Brain pericyte (primary cell): ENCODE measurements at regions not wholly inside any gene's neighbourhood (a gene's known extent, or its start where the extent isn't known, plus 50 kb on each side); places are given as distances from the start of the nearest gene placed in this dataset.

Experiments used
- DNase-seq: peaks from one replicate; pipeline ENCODE4 v3.0.0-alpha.2; 2012; ENCODE audit warnings: low read depth, low spot score

GRCh38 chr2:51695531-51695930 lies 663.6 kb upstream of the NRXN1 start:
- DNase-seq: no peak

DNA sequence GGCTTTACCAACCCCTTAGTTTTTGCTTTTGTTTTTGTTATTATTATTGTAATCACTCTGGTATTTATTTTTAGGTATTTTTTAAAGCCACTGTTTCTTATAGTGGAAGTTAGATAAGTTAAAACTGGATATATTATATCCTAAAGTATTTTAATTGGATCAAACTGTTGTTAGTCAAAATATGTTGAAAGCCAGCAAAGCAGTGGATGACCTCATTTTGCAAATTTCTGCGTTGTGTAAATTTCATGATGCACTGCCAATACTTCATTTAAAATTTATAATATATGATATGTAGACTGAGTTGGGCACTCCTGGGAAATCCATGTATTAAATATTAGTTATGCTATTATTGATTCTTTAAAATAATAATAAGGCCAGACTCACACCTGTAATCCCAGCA lies 661.7 kb upstream of the NRXN1 start:
- DNase-seq: no peak

- DNase-seq: no peak
Observed at GRCh38 chr2:51681854-51682253, 649.9 kb upstream of the NRXN1 start.

GRCh38 chr2:51673628-51674027 lies 641.7 kb upstream of the NRXN1 start:
- no peak for DNase-seq

- no peak for DNase-seq
Observed at GRCh38 chr2:51667679-51668078, 635.7 kb upstream of the NRXN1 start.

DNA sequence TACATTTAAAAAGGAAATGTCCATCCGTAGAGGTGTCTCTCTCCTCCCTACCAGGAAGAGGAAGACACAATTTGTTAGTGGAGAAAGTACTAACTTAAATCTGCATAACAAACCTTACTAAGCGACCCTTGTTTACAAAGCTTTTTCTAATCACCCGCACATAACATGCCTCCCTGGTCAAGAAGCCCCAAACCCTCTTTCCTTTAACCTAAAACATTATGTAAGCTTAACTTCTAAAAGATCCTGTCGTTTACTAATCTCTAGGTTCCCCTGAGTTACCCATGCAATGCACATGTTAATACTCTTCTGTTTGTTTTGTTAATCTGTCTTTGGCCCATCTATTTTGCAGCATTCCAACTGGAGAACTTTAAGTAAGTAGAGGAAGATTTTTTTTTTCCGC lies 630.3 kb upstream of the NRXN1 start:
- no peak for DNase-seq

DNA sequence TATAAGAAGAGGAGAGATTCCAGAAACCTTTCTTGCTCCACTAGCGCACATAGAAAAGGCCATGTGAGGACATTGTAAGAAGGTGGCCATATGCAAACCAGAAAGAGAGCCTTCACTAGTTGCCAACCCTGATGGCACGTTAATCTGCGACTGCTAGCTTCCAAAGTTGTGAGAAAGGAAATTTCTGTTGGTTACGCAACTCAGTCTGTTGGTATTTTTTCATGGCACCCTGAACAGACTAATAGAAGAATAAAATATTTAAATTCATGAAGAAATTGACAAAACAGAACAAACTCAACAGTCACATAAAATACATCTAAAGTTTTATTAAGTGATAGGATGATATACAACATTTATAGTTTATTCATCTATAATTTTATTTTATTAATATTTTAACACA lies 625.9 kb upstream of the NRXN1 start:
- no peak for DNase-seq

GRCh38 chr2:51650769-51651168 lies 618.8 kb upstream of the NRXN1 start:
- no peak for DNase-seq

DNA sequence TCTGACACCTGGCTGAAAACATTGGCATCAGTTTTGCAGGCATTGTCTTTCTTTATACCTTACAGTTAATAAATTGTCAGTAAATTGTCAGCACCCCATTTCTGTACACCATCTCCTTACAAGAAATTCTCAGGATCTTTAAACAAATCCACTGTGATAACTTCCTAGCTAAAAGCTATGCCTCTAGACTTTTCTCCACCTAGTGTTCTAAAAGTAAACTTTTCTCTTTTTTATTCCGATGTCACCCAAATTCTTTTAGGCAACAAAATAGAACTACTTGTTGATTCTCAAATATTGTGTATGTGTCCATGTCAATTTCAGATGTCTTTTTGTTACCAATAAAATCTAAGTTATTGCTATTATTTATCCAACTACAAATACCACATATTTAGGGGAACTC lies 617.4 kb upstream of the NRXN1 start:
- DNase-seq: no peak

- no peak for DNase-seq
Observed at GRCh38 chr2:51638811-51639210, 606.9 kb upstream of the NRXN1 start.

DNA sequence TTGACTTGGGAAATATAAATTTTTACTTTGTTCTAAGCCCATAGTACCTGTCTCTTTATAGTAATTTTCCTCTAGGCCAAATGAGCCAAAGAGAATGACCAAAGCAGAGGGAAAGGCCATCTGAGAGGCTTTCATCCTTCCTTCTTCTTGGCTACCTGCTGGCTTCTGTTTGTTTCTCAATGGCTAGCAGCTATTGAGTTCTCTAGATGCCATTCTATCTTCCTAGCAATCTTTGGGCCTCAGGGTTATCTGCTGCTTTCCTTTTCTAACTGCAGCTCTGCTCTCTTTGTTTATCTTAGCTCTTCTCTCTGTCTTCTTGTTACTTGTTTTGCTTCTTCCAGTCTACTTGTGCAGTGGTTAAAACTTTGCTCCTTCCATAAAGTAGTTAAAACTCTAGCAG lies 601.1 kb upstream of the NRXN1 start:
- DNase-seq: no peak

DNA sequence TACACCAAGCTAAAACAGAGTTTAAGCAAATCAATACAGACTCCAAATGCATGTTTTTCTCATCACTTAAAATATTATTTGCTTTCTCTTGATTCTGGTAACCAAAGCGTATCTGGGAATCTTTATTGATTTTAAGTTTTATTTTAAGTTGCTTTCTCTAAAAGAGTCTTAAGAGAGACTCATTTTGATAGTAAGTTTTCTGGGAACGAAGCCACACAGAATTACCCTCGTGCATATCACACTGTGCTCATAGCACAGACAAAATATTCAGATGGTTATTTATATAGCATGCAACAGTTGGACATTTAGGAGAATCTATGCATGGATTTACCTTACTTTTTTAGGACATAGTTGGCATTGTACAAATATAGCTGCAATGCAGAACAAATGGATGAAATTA lies 597.5 kb upstream of the NRXN1 start:
- DNase-seq: no peak

DNA sequence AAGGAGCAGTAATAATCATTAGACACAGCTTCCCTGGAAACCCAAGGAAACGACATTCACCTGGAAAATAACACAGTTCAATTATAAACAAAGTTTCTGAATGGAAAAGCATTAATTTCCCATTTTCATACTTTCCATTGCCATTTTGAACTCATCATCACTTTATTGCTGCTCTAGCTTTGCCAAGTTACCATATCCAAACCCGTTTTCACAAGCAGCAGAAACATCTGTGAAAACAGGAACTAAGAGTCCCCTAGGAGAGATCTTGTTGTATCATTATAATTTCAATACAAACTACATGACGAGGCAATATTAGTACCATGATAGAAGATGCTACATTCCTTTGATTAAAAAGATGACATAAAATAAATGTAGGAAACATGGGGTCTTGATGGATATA lies 597.0 kb upstream of the NRXN1 start:
- no peak for DNase-seq

DNA sequence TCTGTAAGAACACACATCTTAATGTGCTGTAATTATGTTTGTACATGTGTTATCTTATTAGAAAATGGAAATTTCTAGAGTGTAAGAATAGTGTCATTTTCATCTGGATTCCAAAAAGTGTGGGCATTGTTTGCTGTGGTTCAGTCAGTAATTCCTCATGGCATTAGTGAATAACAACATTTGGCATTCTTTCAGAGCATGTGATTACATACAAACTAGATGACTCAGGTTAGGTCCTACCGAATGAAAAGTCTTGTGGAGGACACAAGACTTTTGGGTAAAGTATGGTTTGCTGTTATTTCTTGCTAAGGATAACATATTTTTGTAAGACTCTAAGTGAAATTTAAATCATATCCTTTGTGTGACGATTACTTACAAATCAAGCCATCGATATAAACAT lies 593.1 kb upstream of the NRXN1 start:
- no peak for DNase-seq

- no peak for DNase-seq
Observed at GRCh38 chr2:51620796-51621195, 588.9 kb upstream of the NRXN1 start.

- no peak for DNase-seq
Observed at GRCh38 chr2:51619961-51620360, 588.0 kb upstream of the NRXN1 start.

DNA sequence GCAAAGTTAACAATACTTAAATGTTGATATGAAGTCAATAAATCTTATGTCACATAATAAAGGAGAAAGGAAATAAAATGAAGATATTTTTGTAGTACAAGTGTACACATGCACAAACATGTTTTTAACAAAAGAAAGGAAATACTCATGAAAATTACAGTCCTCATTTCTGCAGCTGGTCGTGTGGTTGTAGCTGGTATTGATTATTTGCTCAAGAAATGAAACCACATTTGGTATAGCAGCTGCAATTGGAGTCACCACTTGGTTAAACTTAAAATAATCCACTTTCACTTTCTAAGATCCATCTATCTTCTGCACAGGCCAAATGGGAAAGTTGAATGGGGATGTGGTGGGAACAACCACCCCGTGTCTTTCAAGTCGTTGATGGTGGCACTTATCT lies 580.5 kb upstream of the NRXN1 start:
- no peak for DNase-seq

GRCh38 chr2:51601706-51602105 lies 569.8 kb upstream of the NRXN1 start:
- no peak for DNase-seq

- no peak for DNase-seq
Observed at GRCh38 chr2:51597086-51597485, 565.2 kb upstream of the NRXN1 start.

DNA sequence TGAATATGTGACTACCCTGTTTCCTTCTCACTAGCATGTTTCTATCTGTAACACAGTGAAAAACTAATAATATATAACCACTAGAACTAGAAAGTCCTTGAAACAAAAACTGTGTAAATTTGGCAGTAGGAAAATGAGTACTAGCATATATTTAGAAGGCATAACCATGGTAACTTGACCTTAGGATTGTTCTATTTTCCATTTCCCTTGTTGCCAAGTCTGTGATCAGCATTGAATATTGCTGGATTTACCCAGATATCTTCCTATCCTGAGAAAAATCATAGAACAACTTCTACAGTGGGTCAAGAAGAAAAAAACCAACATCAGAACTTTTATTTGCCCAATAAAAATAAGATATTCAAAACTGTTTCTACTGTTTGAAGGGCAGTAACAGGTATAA lies 563.9 kb upstream of the NRXN1 start:
- DNase-seq: no peak

- DNase-seq: no peak
Observed at GRCh38 chr2:51581636-51582267, 549.8 kb upstream of the NRXN1 start.

GRCh38 chr2:51579412-51579811 lies 547.5 kb upstream of the NRXN1 start:
- no peak for DNase-seq

- DNase-seq: no peak
Observed at GRCh38 chr2:51575181-51575580, 543.2 kb upstream of the NRXN1 start.

GRCh38 chr2:51559026-51559425 lies 527.1 kb upstream of the NRXN1 start:
- DNase-seq: no peak
